ENCODE measurements at regions not wholly inside any gene's neighbourhood (a gene's known extent, or its start where the extent isn't known, plus 50 kb on each side); places are given as distances from the start of the nearest gene placed in this dataset.

DNA sequence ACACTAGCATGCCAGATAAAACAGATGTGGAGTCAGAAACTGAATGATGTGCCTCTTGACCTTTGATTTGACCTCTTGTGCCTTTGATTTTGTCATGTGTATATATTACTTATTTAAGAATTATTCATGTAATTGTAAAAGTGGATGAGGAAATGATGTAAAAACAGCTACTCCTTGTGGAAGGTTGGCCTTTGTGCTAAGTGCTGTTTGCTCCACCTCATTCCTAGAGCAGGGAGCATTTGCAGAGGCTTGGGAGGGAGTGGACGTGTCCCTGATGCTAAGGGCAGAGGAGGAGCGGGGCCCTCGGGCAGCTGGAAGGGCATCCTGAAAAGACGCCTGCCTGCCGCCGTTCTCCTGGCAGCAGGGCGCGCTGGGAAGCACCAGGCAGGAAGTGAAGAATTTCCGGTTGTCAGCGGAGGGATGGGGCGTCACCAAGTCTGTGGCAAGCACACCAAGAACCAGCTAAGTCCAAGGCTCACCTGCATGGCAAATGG, 197.6 kb upstream of the ZNF32 start:
- H3K36me3 Mint-ChIP-seq (ENCODE audit: insufficient read depth) = no peaks in the 10 kb centered on the region
- no peaks in the 10 kb centered on the region for H3K4me1 Mint-ChIP-seq (ENCODE audit: low read depth)
- H3K4me3 Mint-ChIP-seq (ENCODE audit: low read depth) = no peak overlapping the region
- TF ChIP-seq, protein P1, sequence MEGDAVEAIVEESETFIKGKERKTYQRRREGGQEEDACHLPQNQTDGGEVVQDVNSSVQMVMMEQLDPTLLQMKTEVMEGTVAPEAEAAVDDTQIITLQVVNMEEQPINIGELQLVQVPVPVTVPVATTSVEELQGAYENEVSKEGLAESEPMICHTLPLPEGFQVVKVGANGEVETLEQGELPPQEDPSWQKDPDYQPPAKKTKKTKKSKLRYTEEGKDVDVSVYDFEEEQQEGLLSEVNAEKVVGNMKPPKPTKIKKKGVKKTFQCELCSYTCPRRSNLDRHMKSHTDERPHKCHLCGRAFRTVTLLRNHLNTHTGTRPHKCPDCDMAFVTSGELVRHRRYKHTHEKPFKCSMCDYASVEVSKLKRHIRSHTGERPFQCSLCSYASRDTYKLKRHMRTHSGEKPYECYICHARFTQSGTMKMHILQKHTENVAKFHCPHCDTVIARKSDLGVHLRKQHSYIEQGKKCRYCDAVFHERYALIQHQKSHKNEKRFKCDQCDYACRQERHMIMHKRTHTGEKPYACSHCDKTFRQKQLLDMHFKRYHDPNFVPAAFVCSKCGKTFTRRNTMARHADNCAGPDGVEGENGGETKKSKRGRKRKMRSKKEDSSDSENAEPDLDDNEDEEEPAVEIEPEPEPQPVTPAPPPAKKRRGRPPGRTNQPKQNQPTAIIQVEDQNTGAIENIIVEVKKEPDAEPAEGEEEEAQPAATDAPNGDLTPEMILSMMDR (IDR thresholded peaks at IDR 0.05; ENCODE audit: unreplicated experiment) = no peak
- peaks cover 13% of the 10 kb centered on the region for H3K27me3 Mint-ChIP-seq
- no peak for DNase-seq (ENCODE audit: low spot score, unreplicated experiment)
- H3K9me3 Mint-ChIP-seq (ENCODE audit: low read depth) = no peaks in the 10 kb centered on the region
- H3K27ac Mint-ChIP-seq = no peak overlapping the region

DNA sequence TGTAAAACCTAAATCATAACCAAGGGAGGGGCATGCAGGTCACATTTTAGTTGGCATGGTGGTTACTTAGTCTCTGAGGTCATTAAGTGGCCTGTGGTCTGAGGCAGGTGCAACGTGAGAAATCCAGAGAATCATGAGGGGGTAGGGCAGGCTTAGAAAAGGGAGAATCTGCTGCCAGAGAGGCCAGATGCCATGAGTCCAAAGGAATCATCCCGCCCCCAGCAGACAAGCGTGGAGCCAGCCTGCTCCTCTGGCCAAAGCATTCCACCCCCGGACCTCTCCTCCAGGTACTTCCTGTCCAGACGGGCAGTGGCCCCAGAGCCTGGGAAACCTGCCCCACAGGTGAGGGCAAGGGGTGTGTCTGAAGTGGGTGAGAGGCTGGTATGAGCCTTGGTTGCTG, 196.4 kb upstream of the ZNF32 start:
- TF ChIP-seq, protein P1 (IDR thresholded peaks at IDR 0.05; ENCODE audit: unreplicated experiment) = no peak
- Mint-ChIP-seq H3K4me3 (ENCODE audit: low read depth) (no peak overlapping the region), H3K9me3 (ENCODE audit: low read depth) (no peaks in the 10 kb centered on the region), H3K4me1 (ENCODE audit: low read depth) (no peaks in the 10 kb centered on the region), H3K27ac (no peak overlapping the region), H3K36me3 (ENCODE audit: insufficient read depth) (no peaks in the 10 kb centered on the region), H3K27me3 (peaks cover 16% of the 10 kb centered on the region)
- no peak for DNase-seq (ENCODE audit: low spot score, unreplicated experiment)

DNA sequence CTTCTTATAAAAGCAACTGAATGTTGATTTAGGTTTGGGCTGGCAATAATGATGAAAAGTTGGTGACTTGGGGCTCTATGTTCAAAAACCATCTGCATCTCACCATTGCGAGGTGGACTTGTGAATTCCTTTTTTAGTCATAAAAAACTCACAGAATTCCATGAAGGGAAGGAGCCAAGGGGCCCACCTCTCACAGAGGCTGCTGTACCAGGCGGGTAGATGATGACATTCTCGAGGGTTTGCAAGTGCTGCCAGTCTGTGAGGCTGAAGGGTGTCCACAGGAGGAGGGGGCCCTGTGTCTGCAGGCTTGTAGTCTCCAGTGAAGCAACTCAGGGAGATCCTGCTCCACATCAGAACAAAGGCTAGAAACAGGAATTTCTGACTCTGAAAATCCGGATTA, 195.5 kb upstream of the ZNF32 start:
- TF ChIP-seq, protein P1 (IDR thresholded peaks at IDR 0.05; ENCODE audit: unreplicated experiment) = no peak
- no peak for DNase-seq (ENCODE audit: low spot score, unreplicated experiment)
- no peak overlapping the region for H3K4me3 Mint-ChIP-seq (ENCODE audit: low read depth)
- peaks cover 21% of the 10 kb centered on the region for H3K27me3 Mint-ChIP-seq
- H3K36me3 Mint-ChIP-seq (ENCODE audit: insufficient read depth) = no peaks in the 10 kb centered on the region
- H3K4me1 Mint-ChIP-seq (ENCODE audit: low read depth) = no peaks in the 10 kb centered on the region
- no peaks in the 10 kb centered on the region for H3K9me3 Mint-ChIP-seq (ENCODE audit: low read depth)
- no peak overlapping the region for H3K27ac Mint-ChIP-seq

DNA sequence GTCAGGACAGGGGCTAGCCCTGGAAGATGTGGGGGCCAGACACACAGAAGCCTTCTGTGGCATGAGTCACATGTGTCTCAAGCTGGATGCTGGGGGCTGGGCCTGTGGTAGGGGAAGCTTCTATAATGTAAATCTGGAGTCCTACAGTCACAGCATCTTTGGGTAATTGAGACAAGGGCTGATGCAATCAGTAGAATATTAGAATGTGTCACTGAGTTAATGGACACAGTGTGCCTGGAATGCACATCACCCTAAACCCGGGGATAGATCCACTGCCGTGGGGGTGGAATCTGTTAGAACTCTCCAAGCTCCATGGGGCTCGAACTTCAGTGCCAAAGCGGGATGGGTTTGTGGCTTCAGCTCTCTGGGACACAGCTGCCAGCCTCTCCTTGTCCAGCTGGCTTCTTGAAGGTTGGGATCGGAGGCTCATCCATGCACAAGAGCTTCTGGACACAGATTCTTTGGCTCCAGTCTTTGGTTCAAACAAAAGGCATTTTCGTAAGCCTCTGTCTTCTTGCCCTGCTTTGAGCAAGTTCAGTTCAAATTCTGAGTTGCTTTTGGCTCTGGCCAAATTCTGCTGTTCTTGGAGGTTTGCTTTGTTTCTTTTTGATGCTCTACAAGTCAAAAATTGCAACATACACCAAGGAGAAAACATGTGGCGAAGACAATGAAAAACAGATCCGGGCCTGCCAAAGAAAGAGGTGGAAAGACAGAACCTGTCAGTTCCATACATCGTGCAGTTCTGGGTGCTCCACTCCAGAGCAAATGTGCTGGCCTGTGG, 194.8 kb upstream of the ZNF32 start:
- H3K27me3 Mint-ChIP-seq = peaks cover 21% of the 10 kb centered on the region
- no peaks in the 10 kb centered on the region for H3K4me1 Mint-ChIP-seq (ENCODE audit: low read depth)
- no peaks in the 10 kb centered on the region for H3K9me3 Mint-ChIP-seq (ENCODE audit: low read depth)

DNA sequence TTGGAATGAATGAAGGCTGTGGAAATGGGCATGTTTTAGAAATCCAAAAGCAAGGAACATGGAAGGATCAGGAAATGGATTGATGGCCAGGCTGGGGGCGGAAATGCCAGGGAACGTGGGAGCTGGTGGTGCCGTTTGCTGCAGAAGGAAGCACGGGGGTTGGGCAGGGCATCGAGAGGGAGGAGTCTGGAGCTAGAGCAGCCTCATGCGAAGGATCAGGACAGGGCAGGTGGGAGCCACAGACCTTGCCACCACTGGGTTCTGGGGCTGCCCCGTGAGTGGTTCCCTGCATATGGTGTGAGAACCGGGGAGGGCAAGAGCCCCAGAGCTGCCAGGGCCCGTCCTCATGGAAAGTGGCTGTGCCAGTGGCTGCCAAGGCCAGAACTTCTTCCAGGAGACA, 193.8 kb upstream of the ZNF32 start:
- Mint-ChIP-seq H3K36me3 (ENCODE audit: insufficient read depth) (no peaks in the 10 kb centered on the region), H3K4me3 (ENCODE audit: low read depth) (no peak overlapping the region), H3K9me3 (ENCODE audit: low read depth) (no peaks in the 10 kb centered on the region), H3K4me1 (ENCODE audit: low read depth) (no peaks in the 10 kb centered on the region), H3K27me3 (peaks cover 21% of the 10 kb centered on the region), H3K27ac (no peak overlapping the region)
- no peak for DNase-seq (ENCODE audit: low spot score, unreplicated experiment)
- TF ChIP-seq, protein P1 (IDR thresholded peaks at IDR 0.05; ENCODE audit: unreplicated experiment) = no peak

More for the DNA sequence above, 194.8 kb upstream of the ZNF32 start:
- H3K4me3 Mint-ChIP-seq (ENCODE audit: low read depth) = no peak overlapping the region
- H3K36me3 Mint-ChIP-seq (ENCODE audit: insufficient read depth) = no peaks in the 10 kb centered on the region
- DNase-seq (ENCODE audit: low spot score, unreplicated experiment) = no peak
- no peak overlapping the region for H3K27ac Mint-ChIP-seq
- TF ChIP-seq, protein P1 (IDR thresholded peaks at IDR 0.05; ENCODE audit: unreplicated experiment) = no peak
